Neural cell (in vitro differentiated cells): ENCODE measurements at regions not wholly inside any gene's neighbourhood (a gene's known extent, or its start where the extent isn't known, plus 50 kb on each side); places are given as distances from the start of the nearest gene placed in this dataset.

Source experiments
- H2AFZ ChIP-seq: fragments of 200-600, 300-800 bp; sonication (generic), shearing (Covaris generic); 2 replicates; pipeline ENCODE4 v1.6.0; 2014; ENCODE audit warnings: low read depth, mild to moderate bottlenecking, antibody characterized with exemption, low read length, moderate library complexity
- H3F3A ChIP-seq: fragments of 200-600 bp; shearing (Covaris generic); 2 replicates; pipeline ENCODE4 v1.6.1; 2016; ENCODE audit warnings: mild to moderate bottlenecking, moderate library complexity, mixed read lengths, antibody characterized with exemption, low read length; ENCODE audit not compliant: insufficient read depth, poor library complexity, severe bottlenecking
- H3K27ac ChIP-seq: fragments of 200-600, 300-800 bp; sonication (generic), shearing (Covaris generic); 2 replicates; pipeline ENCODE4 v1.5.1; 2014; ENCODE audit warnings: mild to moderate bottlenecking, low read length, moderate library complexity
- H3K27me3 ChIP-seq: fragments of 300-800, 200-600 bp; sonication (generic), shearing (Covaris generic); 2 replicates; pipeline ENCODE4 v1.6.0; 2014; ENCODE audit warnings: mild to moderate bottlenecking, low read depth, low read length, moderate library complexity; ENCODE audit not compliant: insufficient read depth
- H3K36me3 ChIP-seq: fragments of 300-800, 200-600 bp; sonication (generic), shearing (Covaris generic); 2 replicates; pipeline ENCODE4 v1.5.1; 2014; ENCODE audit warnings: mild to moderate bottlenecking, antibody characterized with exemption, low read length, moderate library complexity; ENCODE audit not compliant: insufficient read depth
- H3K4me2 ChIP-seq: fragments of 300-800, 200-600 bp; sonication (generic), shearing (Covaris generic); 2 replicates; pipeline ENCODE4 v1.6.0; 2014; ENCODE audit warnings: mild to moderate bottlenecking, low read length
- H3K4me3 ChIP-seq: fragments of 300-800, 200-600 bp; sonication (generic), shearing (Covaris generic); 2 replicates; pipeline ENCODE4 v1.5.1; 2014; ENCODE audit warnings: mild to moderate bottlenecking, low read length, moderate library complexity
- H3K79me2 ChIP-seq: fragments of 200-600 bp; shearing (Covaris generic); replicated peaks from 2 replicates; pipeline ENCODE4 v1.6.0; 2014; ENCODE audit warnings: mild to moderate bottlenecking, low read length, moderate library complexity; ENCODE audit not compliant: insufficient read depth
- H3K9ac ChIP-seq: fragments of 300-800, 200-600 bp; sonication (generic), shearing (Covaris generic); 2 replicates; pipeline ENCODE4 v1.6.1; 2016; ENCODE audit warnings: mild to moderate bottlenecking, low read length, mixed read lengths
- H3K9me2 ChIP-seq: fragments of 200-600 bp; shearing (Covaris generic); 2 replicates; pipeline ENCODE4 v1.6.1; 2016; ENCODE audit warnings: mild to moderate bottlenecking, low read length, mixed read lengths; ENCODE audit not compliant: insufficient read depth
- H3K9me3 ChIP-seq: fragments of 200-600, 300-800 bp; sonication (generic), shearing (Covaris generic); 2 replicates; pipeline ENCODE4 v1.6.1; 2016; ENCODE audit warnings: mild to moderate bottlenecking, mixed run types, low read length, moderate library complexity, mixed read lengths
- H4K20me1 ChIP-seq: fragments of 200-600 bp; shearing (Covaris generic); 2 replicates; pipeline ENCODE4 v1.6.1; 2016; ENCODE audit warnings: mild to moderate bottlenecking, mixed run types; ENCODE audit not compliant: insufficient read depth
- EP300 ChIP-seq: fragments of 450-650 bp; conservative IDR thresholded peaks from 2 replicates; pipeline ENCODE4 v1.6.1; 2014; ENCODE audit warnings: antibody characterized with exemption, mild to moderate bottlenecking, moderate library complexity; ENCODE audit not compliant: poor library complexity, severe bottlenecking
- EZH2 ChIP-seq: fragments of 200-600, 300-800 bp; shearing (Covaris generic), sonication (generic); IDR thresholded peaks from 2 replicates; pipeline ENCODE4 v1.6.1; 2014; ENCODE audit warnings: antibody characterized with exemption, low read length, borderline replicate concordance, mild to moderate bottlenecking; ENCODE audit not compliant: insufficient read depth, poor library complexity, severe bottlenecking
- MXI1 ChIP-seq: fragments of 450-650 bp; conservative IDR thresholded peaks from 2 replicates; pipeline ENCODE4 v1.6.1; 2014; ENCODE audit warnings: antibody characterized with exemption, mild to moderate bottlenecking; ENCODE audit not compliant: poor library complexity, severe bottlenecking
- POLR2AphosphoS5 ChIP-seq: IDR thresholded peaks from 2 replicates; pipeline ENCODE4 v1.6.1; 2012
- RAD21 ChIP-seq: fragments of 450-650 bp; conservative IDR thresholded peaks from 2 replicates; pipeline ENCODE4 v1.6.1; 2014; ENCODE audit warnings: antibody characterized with exemption, mild to moderate bottlenecking, moderate library complexity
- REST ChIP-seq: IDR thresholded peaks from 2 replicates; pipeline ENCODE4 v1.6.1; 2012; ENCODE audit warnings: borderline replicate concordance
- SMC3 ChIP-seq: fragments of 450-650 bp; conservative IDR thresholded peaks from 2 replicates; pipeline ENCODE4 v1.6.1; 2014; ENCODE audit warnings: antibody characterized with exemption, mild to moderate bottlenecking, moderate library complexity; ENCODE audit not compliant: poor library complexity
- TAF1 ChIP-seq: IDR thresholded peaks from 2 replicates; pipeline ENCODE4 v1.6.1; 2012; ENCODE audit warnings: low read depth
- TF ChIP-seq, protein P1 (sequence below): fragments of 450-650 bp; IDR thresholded peaks from 2 replicates; pipeline ENCODE4 v1.5.1; 2014; ENCODE audit warnings: antibody characterized with exemption, mild to moderate bottlenecking, moderate library complexity; ENCODE audit not compliant: poor library complexity, severe bottlenecking

GRCh38 chr1:219340796-219341195 is 167.1 kb downstream of the LYPLAL1 start:
- no peak overlapping the region for H3K4me2 ChIP-seq
- TF ChIP-seq SMC3, result no peak
- H3K9me3 ChIP-seq, result peaks cover 1% of the 10 kb centered on the region
- no peak overlapping the region for H2AFZ ChIP-seq
- H3K9ac ChIP-seq, result no peak overlapping the region
- H3F3A ChIP-seq, result no peaks in the 10 kb centered on the region
- H3K36me3 ChIP-seq, result no peaks in the 10 kb centered on the region
- no peak overlapping the region for H3K4me3 ChIP-seq
- no peaks in the 10 kb centered on the region for H3K27me3 ChIP-seq
- no peaks in the 10 kb centered on the region for H4K20me1 ChIP-seq
- no peaks in the 10 kb centered on the region for H3K9me2 ChIP-seq
- no peaks in the 10 kb centered on the region for H3K79me2 ChIP-seq
- H3K27ac ChIP-seq, result no peak overlapping the region

DNA sequence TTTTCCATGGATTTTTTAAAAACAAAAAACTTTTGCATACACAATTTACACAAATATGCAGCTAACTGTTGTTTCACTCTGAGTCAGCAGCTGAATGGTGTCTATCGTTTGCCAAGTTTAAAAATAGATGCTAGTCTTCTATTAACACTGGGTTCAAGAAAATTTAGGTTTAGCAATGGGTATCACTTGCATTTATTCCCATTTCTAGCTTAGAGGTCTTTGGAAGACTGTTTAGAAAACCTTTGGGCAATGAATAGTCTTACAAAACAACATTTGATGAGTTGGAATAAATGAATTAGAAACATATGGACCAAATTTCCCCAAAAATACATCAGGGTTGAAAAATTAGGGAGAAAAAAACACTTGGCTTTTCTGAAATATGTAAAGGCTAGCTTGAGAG is 165.8 kb downstream of the LYPLAL1 start:
- no peaks in the 10 kb centered on the region for H3K27me3 ChIP-seq
- no peak for TF ChIP-seq EZH2
- TF ChIP-seq SMC3, result no peak
- TF ChIP-seq RAD21, result no peak
- no peak for TF ChIP-seq EP300
- TF ChIP-seq, protein P1, sequence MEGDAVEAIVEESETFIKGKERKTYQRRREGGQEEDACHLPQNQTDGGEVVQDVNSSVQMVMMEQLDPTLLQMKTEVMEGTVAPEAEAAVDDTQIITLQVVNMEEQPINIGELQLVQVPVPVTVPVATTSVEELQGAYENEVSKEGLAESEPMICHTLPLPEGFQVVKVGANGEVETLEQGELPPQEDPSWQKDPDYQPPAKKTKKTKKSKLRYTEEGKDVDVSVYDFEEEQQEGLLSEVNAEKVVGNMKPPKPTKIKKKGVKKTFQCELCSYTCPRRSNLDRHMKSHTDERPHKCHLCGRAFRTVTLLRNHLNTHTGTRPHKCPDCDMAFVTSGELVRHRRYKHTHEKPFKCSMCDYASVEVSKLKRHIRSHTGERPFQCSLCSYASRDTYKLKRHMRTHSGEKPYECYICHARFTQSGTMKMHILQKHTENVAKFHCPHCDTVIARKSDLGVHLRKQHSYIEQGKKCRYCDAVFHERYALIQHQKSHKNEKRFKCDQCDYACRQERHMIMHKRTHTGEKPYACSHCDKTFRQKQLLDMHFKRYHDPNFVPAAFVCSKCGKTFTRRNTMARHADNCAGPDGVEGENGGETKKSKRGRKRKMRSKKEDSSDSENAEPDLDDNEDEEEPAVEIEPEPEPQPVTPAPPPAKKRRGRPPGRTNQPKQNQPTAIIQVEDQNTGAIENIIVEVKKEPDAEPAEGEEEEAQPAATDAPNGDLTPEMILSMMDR, result no peak
- TF ChIP-seq TAF1, result no peak
- TF ChIP-seq MXI1, result no peak
- no peak for TF ChIP-seq REST
- TF ChIP-seq POLR2AphosphoS5, result no peak
- no peak overlapping the region for H3K4me3 ChIP-seq
- no peaks in the 10 kb centered on the region for H3F3A ChIP-seq
- no peaks in the 10 kb centered on the region for H3K9me2 ChIP-seq
- no peak overlapping the region for H3K4me2 ChIP-seq
- no peak overlapping the region for H3K9ac ChIP-seq
- H3K9me3 ChIP-seq, result no peaks in the 10 kb centered on the region
- H4K20me1 ChIP-seq, result no peaks in the 10 kb centered on the region
- no peak overlapping the region for H2AFZ ChIP-seq
- H3K36me3 ChIP-seq, result no peaks in the 10 kb centered on the region
- no peak overlapping the region for H3K27ac ChIP-seq
- no peaks in the 10 kb centered on the region for H3K79me2 ChIP-seq

DNA sequence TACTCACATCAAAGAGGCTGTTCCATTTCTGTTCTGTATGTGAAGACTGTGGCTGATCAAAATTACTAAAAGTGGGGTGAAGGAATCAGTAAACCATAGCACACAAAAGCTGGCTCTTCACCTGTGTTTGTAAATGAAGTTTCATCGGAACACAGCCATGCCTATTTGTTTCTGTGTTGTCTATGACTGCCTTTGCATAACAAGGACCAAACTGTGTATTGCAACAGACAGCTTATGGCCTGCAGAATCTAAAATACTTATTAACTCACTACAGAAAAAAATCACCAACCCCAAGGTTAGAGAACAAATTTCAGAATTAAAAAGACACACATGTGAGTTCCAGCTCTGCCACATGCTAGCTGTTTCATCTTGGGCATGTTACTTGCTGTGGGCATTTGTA is 163.9 kb downstream of the LYPLAL1 start:
- H4K20me1 ChIP-seq, result no peaks in the 10 kb centered on the region
- H3K27ac ChIP-seq, result no peak overlapping the region
- H3K4me2 ChIP-seq, result no peak overlapping the region
- no peak for TF ChIP-seq MXI1
- H3K36me3 ChIP-seq, result no peaks in the 10 kb centered on the region
- no peak overlapping the region for H3K4me3 ChIP-seq
- no peaks in the 10 kb centered on the region for H3K9me2 ChIP-seq
- no peaks in the 10 kb centered on the region for H3K27me3 ChIP-seq
- H3K9ac ChIP-seq, result no peak overlapping the region
- H3K79me2 ChIP-seq, result no peaks in the 10 kb centered on the region
- H3K9me3 ChIP-seq, result no peaks in the 10 kb centered on the region
- no peaks in the 10 kb centered on the region for H3F3A ChIP-seq
- H2AFZ ChIP-seq, result no peak overlapping the region
